Ovary (tissue), 3 donors: ENCODE measurements at regions not wholly inside any gene's neighbourhood (a gene's known extent, or its start where the extent isn't known, plus 50 kb on each side); places are given as distances from the start of the nearest gene placed in this dataset.

Experiments
- CTCF ChIP-seq, 3 donors: fragments of 450-650 bp in 2 of 3; fragments of 200-600 bp in 1 of 3; IDR thresholded peaks; one replicate each; pipeline versions ENCODE4 v1.5.1 to v1.8.0; 2016 to 2022; ENCODE audit warnings: antibody characterized with exemption in 3 of 3, mild to moderate bottlenecking in 1 of 3
- EP300 ChIP-seq: sonication (generic); formaldehyde crosslinking; IDR thresholded peaks from one replicate; pipeline ENCODE4 v1.6.1; 2017; ENCODE audit warnings: antibody characterized with exemption
- POLR2A ChIP-seq: fragments of 450-650 bp; IDR thresholded peaks from one replicate; pipeline ENCODE4 v1.6.1; 2017; ENCODE audit warnings: antibody characterized with exemption, mild to moderate bottlenecking, moderate library complexity
- donor health status: DM: no; HTN: no; CAD: no.

DNA sequence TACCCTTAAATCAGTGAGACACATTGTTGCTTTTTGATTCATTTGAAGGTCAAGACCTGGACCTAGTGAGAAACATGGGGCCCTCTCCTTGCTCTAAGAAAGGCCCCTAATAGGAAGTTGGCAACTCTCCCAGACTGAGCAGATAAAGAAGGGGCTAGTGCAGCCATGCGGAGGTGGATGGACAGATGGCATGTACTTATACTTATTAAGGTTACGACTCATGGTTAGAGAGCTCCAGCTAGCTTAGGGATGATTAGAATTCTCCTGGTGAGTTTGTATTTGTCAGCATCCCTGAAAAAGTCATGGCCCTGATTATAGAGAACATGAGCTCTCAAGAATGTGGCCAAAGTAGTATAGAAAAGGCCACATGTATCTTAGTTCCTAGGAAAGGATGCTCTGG, 112.1 kb upstream of the BDNF start:
- TF ChIP-seq CTCF (IDR thresholded peaks at IDR 0.05) = no peak
- TF ChIP-seq POLR2A = no peak
- no peak for TF ChIP-seq EP300
